ENCODE measurements at regions not wholly inside any gene's neighbourhood (a gene's known extent, or its start where the extent isn't known, plus 50 kb on each side); places are given as distances from the start of the nearest gene placed in this dataset.
A peak's percentile ranks its signal among the peaks of the same experiment; 100 is the strongest.
"Not testable (repeated sequence)": the region's sequence is repeated elsewhere in the genome, so short reads cannot be mapped to it uniquely, and the experiment has no call there.

- Mint-ChIP-seq H3K4me1 (peaks cover 43% of the 10 kb centered on the region), H3K27ac (peak overlapping the region; percentile 22), H3K9me3 (no peaks in the 10 kb centered on the region), H3K36me3 (ENCODE audit: low read depth) (no peaks in the 10 kb centered on the region), H3K4me3 (no peak overlapping the region), H3K27me3 (ENCODE audit: insufficient read depth) (no peaks in the 10 kb centered on the region)
- H3K9me3 ChIP-seq (ENCODE audit: control insufficient read depth, low read length): no peaks in the 10 kb centered on the region
- H3K27ac ChIP-seq (ENCODE audit: low read depth, low read length): no peak overlapping the region
- H3K36me3 ChIP-seq (ENCODE audit: control insufficient read depth, insufficient read depth, low read length): no peaks in the 10 kb centered on the region
- no peak for DNase-seq
- 82 to 90% methylated on average over 1 to 5 of the region's 6 CpGs for WGBS, 2 experiments (ENCODE audit: insufficient coverage in 1 of 2, insufficient read length in 1 of 2)
- no peak overlapping the region for H3K4me3 ChIP-seq (ENCODE audit: low read length)
- no peak for TF ChIP-seq CTCF (conservative IDR thresholded peaks at IDR 0.05)
- H3K27me3 ChIP-seq (ENCODE audit: control insufficient read depth, insufficient read depth, low read length, poor library complexity, severe bottlenecking): no peaks in the 10 kb centered on the region
- H3K9ac ChIP-seq (ENCODE audit: extremely low read depth, low read length, poor library complexity, severe bottlenecking): no peak overlapping the region
- peaks cover 7% of the 10 kb centered on the region for H3K4me1 ChIP-seq (ENCODE audit: control insufficient read depth, insufficient read depth, low read length)
Observed at GRCh38 chr6:139446768-139447655, 72.6 kb upstream of the CITED2 start.

- Histone ChIP-seq H3K4me3 (ENCODE audit: low read length) (no peak overlapping the region), H3K27ac (ENCODE audit: low read depth, low read length) (no peak overlapping the region), H3K9ac (ENCODE audit: extremely low read depth, low read length, poor library complexity, severe bottlenecking) (no peak overlapping the region), H3K36me3 (ENCODE audit: control insufficient read depth, insufficient read depth, low read length) (no peaks in the 10 kb centered on the region), H3K27me3 (ENCODE audit: control insufficient read depth, insufficient read depth, low read length, poor library complexity, severe bottlenecking) (no peaks in the 10 kb centered on the region), H3K4me1 (ENCODE audit: control insufficient read depth, insufficient read depth, low read length) (peaks cover 7% of the 10 kb centered on the region), H3K9me3 (ENCODE audit: control insufficient read depth, low read length) (no peaks in the 10 kb centered on the region)
- H3K4me3 Mint-ChIP-seq: no peak overlapping the region
- no peaks in the 10 kb centered on the region for H3K27me3 Mint-ChIP-seq (ENCODE audit: insufficient read depth)
- WGBS, 2 experiments (ENCODE audit: insufficient coverage in 1 of 2, insufficient read length in 1 of 2): 88 to 92% methylated on average over 5 of the region's 5 CpGs
- H3K36me3 Mint-ChIP-seq (ENCODE audit: low read depth): no peaks in the 10 kb centered on the region
- TF ChIP-seq CTCF (conservative IDR thresholded peaks at IDR 0.05): no peak
- H3K4me1 Mint-ChIP-seq: peaks cover 42% of the 10 kb centered on the region
- DNase-seq: no peak
- H3K27ac Mint-ChIP-seq: peak overlapping the region; percentile 22
- H3K9me3 Mint-ChIP-seq: no peaks in the 10 kb centered on the region
Observed at GRCh38 chr6:139446138-139446715, 71.8 kb upstream of the CITED2 start.

- H3K9ac ChIP-seq (ENCODE audit: extremely low read depth, low read length, poor library complexity, severe bottlenecking); H3K36me3 Mint-ChIP-seq (ENCODE audit: low read depth): not testable (repeated sequence)
Observed at GRCh38 chr6:139444273-139444787, 69.9 kb upstream of the CITED2 start.

More at GRCh38 chr6:139444273-139444787, 69.9 kb upstream of the CITED2 start:
- not testable (repeated sequence) for H3K27ac ChIP-seq (ENCODE audit: low read depth, low read length); H3K4me3 ChIP-seq (ENCODE audit: low read length); H3K9me3 ChIP-seq (ENCODE audit: control insufficient read depth, low read length); DNase-seq; H3K4me1 ChIP-seq (ENCODE audit: control insufficient read depth, insufficient read depth, low read length); H3K27ac Mint-ChIP-seq; H3K27me3 Mint-ChIP-seq (ENCODE audit: insufficient read depth); H3K36me3 ChIP-seq (ENCODE audit: control insufficient read depth, insufficient read depth, low read length); H3K4me3 Mint-ChIP-seq; H3K9me3 Mint-ChIP-seq; H3K27me3 ChIP-seq (ENCODE audit: control insufficient read depth, insufficient read depth, low read length, poor library complexity, severe bottlenecking)
- H3K4me1 Mint-ChIP-seq: peaks cover 34% of the 10 kb centered on the region
- WGBS, 2 experiments (ENCODE audit: insufficient coverage in 1 of 2, insufficient read length in 1 of 2): 88 to 95% methylated on average over 4 to 11 of the region's 11 CpGs

All from endodermal cell (in vitro differentiated cells).